SK-N-SH (cell line): ENCODE measurements at regions not wholly inside any gene's neighbourhood (a gene's known extent, or its start where the extent isn't known, plus 50 kb on each side); places are given as distances from the start of the nearest gene placed in this dataset.

Experiments used
- CTCF ChIP-seq: fragments of 200-600 bp; sonication (generic); IDR thresholded peaks from 2 replicates; pipeline ENCODE4 v1.6.1; 2017; ENCODE audit warnings: antibody characterized with exemption, mild to moderate bottlenecking, moderate library complexity
- ELF1 ChIP-seq: IDR thresholded peaks from 2 replicates; pipeline ENCODE4 v1.4.0; 2012
- EP300 ChIP-seq, 2 experiments: IDR thresholded peaks; 2 replicates each; pipeline versions ENCODE4 v1.4.0 to v1.6.1; 2012; ENCODE audit warnings: borderline replicate concordance in 1 of 2, low read depth in 1 of 2, low read length in 1 of 2
- EZH2phosphoT487 ChIP-seq: fragments of 200-600 bp; sonication (generic); IDR thresholded peaks from 2 replicates; pipeline ENCODE4 v1.6.1; 2017; ENCODE audit warnings: low read depth, mixed run types, mild to moderate bottlenecking, antibody characterized with exemption, moderate library complexity, borderline replicate concordance
- GABPA ChIP-seq: IDR thresholded peaks from 2 replicates; pipeline ENCODE4 v1.4.0; 2012; ENCODE audit warnings: low read depth, mild to moderate bottlenecking
- MAX ChIP-seq: IDR thresholded peaks from 2 replicates; pipeline ENCODE4 v1.4.0; 2012; ENCODE audit warnings: low read depth
- MXI1 ChIP-seq: IDR thresholded peaks from 2 replicates; pipeline ENCODE4 v1.6.1; 2012; ENCODE audit warnings: mild to moderate bottlenecking, low read depth, low read length, improper control_type of control experiment
- POLR2AphosphoS5 ChIP-seq: IDR thresholded peaks from 2 replicates; pipeline ENCODE4 v1.6.1; 2012; ENCODE audit warnings: low read depth, low read length
- RAD21 ChIP-seq: IDR thresholded peaks from 2 replicates; pipeline ENCODE4 v1.6.1; 2012; ENCODE audit warnings: mild to moderate bottlenecking, low read length
- REST ChIP-seq: IDR thresholded peaks from 2 replicates; pipeline ENCODE4 v1.6.1; 2012; ENCODE audit warnings: mild to moderate bottlenecking, low read depth, low read length, moderate library complexity
- TEAD4 ChIP-seq: IDR thresholded peaks from 2 replicates; pipeline ENCODE4 v1.4.0; 2012; ENCODE audit warnings: mild to moderate bottlenecking, borderline replicate concordance; ENCODE audit not compliant: insufficient read depth
- YY1 ChIP-seq: IDR thresholded peaks from 2 replicates; pipeline ENCODE4 v1.4.0; 2012; ENCODE audit warnings: low read depth, mild to moderate bottlenecking
- ZBTB33 ChIP-seq: IDR thresholded peaks from 2 replicates; pipeline ENCODE4 v1.4.0; 2012; ENCODE audit warnings: low read depth, borderline replicate concordance

- TF ChIP-seq CTCF (no peak), POLR2AphosphoS5 (no peak), REST (no peak), GABPA (no peak), ELF1 (no peak), MXI1 (no peak), TEAD4 (no peak), YY1 (no peak), MAX (no peak), RAD21 (no peak), ZBTB33 (no peak), EP300 (IDR thresholded peaks at IDR 0.05; ENCODE audit: borderline replicate concordance in 1 of 2, low read depth in 1 of 2, low read length in 1 of 2) (no peak), EZH2phosphoT487 (no peak)
Measured at GRCh38 chr16:63530974-63531373, 1494.7 kb upstream of the CDH8 start.
